CD4-positive, alpha-beta T cell treated with Interleukin-12 subunit alpha and Interleukin-12 subunit beta, for 1 hour (primary cell): ENCODE measurements at regions not wholly inside any gene's neighbourhood (a gene's known extent, or its start where the extent isn't known, plus 50 kb on each side); places are given as distances from the start of the nearest gene placed in this dataset.
"Not testable (repeated sequence)": the region's sequence is repeated elsewhere in the genome, so short reads cannot be mapped to it uniquely, and the experiment has no call there.

Source experiments
- DNase-seq: peaks from one replicate; pipeline ENCODE4 v3.0.0-alpha.2; 2020

DNA sequence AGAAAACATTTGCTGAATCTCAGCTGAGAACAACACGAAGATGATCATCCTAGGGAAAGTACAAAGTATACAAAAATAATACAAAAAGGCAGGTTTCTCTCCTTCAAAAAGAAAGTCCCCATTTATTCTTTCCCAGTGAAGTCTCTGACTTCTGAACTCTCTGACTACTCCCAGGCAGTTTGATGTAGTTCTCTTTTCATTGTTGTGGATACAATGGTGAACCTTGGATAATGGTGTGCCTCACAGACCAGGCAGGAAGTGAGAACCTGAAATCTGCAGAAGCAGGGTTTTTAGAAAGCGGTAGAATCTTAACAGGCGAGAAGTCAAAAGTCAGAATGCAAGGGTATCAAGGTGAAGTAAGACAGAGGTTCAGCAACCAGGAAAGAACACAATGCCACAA, 150.8 kb upstream of the NRP1 start:
- DNase-seq, result no peak

DNA sequence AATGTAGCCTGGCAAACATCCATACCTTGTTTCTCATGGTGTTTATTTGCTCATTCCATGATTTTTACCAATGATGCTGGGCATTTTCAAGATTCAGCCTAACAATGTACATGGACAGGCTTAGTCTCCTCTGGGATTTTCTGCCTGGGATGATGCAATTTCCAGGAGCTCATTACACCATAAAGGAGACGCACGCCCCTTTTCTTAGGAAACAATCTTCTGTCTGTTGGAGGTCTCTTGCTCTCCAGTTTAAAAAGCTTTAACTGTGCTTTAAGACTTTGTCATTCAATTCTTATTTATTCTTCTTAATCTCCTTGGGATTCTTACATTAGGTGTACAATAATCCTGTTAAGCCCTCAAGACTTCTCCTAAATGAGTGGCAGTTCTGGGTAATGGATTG, 150.3 kb upstream of the NRP1 start:
- DNase-seq, result no peak

DNA sequence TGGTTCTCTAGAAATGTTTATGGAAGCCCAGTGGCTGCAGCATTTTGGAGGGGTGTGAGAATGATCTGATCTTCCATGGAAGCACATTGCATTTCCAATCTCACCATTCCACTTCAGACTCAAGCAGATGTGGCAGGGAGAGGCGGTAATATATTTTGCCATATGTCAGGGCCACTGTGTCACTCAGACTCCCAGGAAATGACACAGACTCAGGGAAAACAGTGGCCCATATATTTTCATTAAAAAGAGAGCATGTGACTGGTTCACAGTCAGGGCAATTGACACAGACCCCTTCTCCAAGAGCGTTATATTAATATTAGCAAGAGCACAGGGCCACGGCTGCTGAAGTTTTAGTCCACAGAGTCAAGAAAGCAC, 149.3 kb upstream of the NRP1 start:
- no peak for DNase-seq

DNA sequence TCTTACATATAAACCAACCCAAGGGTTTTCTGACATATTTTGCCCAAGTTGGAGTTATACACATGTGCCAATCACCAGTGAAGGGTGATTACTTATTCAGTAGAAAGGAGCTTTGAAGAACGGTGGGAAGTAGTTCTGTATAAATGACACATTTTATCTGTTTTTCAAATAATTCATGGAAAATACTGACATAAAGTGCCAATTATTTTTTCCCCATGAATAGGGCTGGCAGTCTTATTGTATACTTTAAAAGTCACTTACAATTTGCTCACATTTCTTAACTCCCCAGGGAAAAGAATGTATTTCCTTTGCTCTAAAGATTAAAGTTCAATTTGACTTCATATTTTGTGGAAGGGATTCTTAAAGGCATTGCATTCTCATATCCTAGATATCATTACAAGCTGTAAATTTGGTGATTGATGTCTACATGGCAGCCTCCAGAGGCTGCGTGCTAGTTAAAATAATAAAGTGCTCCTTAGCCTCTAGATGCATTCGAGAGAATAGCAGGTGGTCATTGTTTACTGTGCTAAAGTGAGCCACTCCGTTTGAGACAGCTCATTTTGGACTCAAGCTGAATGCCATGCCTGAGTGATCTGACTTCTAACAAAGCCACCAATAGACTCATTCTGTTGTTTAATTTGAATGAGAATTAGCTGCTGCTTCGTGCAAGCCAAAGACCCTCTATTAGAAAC, 148.8 kb upstream of the NRP1 start:
- no peak for DNase-seq

DNA sequence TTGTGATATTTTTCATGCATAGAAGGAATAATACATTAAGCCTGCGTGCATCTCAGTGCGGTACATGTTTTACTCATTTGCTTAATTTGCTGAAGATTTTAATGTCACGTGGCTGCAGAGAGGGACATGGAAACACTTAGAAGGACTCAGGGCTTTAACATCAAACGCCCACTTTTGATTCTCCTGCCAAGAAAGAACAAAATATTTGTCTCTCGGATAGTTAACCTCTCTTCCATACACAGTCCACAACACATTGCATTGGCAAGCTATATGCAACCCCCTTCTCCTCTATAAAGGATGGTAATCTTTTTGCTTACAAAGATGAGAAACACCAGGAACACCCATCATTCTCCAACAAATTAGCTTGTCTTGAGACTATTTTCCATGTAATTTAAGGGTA, 148.0 kb upstream of the NRP1 start:
- no peak for DNase-seq

DNA sequence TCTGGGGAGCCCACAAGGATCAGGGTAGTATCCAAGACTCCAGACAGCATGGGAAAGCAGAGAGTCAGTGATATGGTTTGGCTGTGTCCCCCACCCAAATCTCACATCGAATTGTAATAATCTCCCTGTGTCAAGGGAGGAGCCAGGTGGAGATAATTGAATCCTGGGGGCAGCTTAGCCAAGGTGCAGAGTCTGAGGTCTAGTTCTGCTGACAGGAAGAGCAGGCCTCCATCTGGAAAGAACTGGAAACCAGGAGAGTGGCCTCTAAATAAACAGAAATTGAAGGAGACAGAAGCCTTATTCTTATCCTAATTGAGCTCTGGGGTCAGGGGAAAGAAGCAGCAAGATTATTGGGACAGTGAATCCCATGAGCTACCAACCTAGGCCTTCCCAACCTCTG, 146.7 kb upstream of the NRP1 start:
- no peak for DNase-seq

DNA sequence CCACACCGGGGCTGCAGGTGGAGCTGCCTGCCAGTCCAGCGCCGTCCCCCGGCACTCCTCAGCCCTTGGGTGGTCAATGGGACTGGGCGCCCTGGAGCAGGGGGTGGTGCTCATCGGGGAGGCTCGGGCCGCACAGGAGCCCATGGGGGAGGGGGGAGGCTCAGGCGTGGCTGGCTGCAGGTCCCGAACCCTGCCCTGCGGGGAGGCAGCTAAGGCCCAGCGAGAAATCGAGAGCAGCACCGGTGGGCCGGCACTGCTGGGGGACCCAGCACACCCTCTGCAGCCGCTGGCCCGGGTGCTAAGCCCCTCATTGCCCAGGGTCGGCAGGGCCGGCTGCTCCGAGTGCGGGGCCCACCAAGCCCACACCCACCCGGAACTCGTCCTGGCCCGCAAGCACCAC, 145.9 kb upstream of the NRP1 start:
- not testable (repeated sequence) for DNase-seq

DNA sequence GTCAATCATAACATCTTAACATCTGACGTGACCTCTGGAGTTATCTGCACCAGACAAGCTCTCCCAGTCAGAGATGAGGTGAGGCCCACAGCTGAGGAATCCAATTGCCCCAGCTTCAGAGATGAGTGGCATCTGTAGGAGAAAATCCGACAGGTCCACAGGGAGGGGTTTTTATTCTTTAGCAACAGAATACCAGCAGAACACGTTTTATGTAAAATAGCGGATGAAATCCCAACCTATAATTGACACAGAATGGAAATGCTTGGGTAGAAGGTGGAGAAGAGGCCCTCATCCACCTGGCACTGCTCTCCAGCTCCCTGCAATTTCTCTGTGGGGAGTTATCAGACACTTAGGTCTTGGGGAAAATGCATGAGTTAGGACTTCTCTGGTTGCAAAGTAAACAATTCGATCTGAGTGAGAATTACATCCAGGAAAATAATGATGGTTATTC, 144.2 kb upstream of the NRP1 start:
- no peak for DNase-seq

DNA sequence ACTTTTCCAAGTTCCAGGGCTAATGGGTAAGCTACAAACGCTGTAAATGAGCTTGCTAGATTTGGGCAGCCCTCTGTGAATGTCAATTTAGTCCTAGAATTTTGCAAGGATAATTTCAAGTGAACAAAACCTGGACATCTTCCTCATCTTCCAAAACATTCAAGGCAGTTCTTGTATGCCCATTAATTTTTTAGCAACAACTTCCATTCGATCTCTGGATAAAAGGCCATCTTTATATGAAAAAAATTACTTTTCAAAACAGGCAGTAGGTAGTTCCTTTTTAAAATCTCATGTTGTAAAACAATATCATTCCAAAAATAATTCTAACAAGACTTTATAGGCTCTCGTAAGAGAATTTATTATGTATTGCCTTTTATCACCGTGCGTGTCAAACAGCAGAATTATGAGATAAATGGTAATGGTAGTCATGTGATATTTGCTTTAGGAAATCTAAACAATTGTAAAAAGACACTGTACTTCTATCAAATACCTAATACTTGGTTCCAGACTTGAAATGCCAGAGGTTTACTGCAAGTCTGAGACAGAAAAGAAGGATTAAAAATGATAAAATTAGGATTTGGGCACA, 143.7 kb upstream of the NRP1 start:
- DNase-seq, result no peak

DNA sequence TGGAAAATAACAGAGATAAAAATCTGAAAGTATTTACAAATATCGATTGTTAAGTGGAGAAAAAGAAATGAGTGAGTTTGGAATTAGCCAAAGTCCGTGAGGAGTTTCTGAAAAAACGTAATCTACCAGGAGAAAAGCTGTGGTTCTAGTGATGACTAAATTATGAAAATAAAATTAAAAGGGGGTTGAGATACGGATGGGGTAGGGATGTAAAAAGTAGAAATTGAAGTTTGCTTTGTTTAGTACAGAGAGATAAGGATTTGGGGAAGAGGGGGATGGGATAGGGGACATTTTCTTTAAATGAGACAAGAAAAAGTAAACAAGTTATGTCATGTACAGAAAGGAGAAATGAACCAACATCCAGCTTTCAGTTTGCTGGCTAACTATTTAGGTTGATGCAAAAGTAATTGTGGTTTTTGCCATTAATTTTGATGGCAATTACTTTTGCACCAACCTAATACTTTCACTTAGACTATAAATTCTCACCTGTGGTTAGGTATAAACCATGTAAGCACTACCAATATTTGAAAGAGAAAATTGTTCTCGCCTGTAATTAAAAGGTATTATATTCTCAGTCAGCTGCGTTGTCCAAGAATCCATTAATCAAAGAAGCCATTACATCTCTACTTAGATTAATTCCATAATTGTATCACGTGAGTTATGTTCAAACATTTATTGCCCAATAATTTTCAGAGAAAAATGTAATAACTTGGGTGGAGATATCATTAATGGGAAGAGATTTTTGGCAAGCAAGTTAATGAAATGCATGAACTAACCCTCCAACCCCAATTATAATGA, 143.0 kb upstream of the NRP1 start:
- DNase-seq, result no peak

DNA sequence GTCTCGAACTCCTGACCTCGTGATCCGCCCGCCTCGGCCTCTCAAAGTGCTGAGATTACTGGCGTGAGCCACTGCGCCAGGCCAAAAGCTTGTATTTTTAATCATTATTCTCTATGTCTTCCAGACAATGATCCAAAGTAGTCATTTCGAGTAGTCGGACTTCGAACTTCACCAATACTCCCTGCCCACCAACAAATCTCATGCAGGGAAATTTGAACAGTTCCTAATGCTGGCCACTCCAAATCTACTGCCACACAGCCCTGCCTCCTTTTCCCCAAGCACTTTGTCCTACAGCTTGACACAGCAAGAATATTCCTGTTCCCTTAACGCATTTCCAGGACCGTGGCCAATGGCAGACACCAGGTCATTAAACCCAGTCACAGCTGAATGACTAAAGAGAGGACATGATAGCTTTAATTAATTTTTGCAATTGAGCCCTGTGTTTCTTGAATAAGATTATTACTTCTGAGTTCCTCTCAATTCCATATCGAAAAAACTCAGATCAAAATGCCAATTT, 142.3 kb upstream of the NRP1 start:
- no peak for DNase-seq

DNA sequence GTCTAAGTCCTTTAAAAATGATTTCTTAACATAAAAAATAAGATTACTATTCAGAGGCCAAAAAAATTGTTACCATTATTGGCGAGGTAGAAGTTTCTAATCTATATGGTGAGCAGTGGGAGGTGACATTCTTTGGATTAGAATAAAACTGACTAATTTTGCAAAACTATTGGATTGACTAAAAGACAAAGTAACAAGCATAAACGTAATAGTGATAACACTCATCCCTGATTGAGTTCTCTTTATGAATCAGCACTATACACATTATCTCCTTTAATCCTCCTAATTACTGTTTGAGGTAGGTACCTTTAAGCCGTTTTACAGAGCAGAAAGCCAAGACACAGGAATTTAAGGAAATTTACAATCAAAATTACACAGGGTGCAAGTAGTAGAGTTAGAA, 139.2 kb upstream of the NRP1 start:
- DNase-seq, result no peak

DNA sequence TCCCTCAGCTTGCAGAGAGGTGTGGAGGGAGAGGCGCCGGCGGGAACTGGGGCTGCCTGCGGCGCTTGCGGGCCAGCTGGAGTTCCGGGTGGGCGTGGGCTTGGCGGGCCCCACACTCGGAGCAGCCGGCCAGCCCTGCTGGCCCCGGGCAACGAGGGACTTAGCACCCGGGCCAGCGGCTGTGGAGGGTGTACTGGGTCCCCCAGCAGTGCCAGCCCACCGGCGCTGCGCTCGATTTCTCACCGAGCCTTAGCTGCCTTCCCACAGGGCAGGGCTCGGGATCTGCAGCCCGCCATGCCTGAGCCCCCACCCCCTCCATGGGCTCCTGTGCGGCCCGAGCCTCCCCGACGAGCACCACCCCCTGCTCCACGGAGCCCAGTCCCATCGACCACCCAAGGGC, 133.5 kb upstream of the NRP1 start:
- not testable (repeated sequence) for DNase-seq

DNA sequence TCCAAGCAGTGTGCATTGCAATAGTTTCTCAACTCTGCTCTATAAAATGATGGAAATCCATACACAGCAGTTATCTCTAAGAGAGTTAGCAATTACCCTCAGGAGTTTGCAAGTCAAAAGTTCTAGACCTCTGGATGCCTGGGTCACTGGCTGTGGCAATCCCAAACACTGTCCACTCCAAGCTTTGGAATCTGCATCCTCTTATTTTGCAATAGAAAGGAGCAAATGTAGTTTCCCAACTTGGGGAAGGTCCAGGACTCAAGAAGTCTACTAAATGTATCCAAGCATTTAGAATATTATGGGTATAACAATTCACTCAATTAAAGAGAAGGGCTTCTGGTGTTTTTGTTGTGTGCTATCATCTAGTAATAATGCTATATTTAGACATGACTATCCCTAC, 131.3 kb upstream of the NRP1 start:
- DNase-seq, result no peak

DNA sequence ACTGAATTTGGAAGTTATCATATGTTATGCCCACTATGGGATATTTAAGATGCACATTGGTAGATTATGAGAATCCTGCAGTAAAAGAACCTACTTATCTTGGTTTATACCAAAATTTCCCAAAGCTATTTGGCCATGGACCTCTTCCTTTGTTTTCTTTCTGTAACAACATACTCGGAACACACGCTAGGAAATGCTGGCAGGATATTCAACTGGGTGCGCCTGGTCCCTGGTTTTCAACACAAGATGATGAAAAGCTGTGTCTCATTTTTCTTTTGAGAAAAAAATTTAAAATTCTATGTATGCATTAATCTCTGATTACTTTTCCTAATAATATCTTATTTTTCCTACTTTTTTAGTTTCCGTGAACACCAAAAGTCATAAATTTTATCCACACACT, 128.5 kb upstream of the NRP1 start:
- DNase-seq, result no peak

DNA sequence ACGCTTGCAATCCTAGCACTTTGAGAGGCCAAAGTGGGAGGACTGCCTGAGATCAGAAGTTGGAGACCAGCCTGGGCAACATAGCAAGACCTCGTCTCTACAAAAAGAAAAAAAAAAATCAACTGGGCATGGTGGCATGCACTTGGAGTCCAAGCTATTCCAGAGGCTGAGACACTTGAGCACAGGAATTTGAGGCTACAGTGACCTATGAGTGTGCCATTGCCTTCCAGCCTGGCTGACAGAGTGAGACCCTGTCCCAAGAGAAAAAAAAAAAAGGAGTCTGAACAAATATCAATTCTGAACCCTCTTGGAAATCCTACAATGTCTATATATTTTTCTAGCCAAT, 126.8 kb upstream of the NRP1 start:
- DNase-seq, result no peak

DNA sequence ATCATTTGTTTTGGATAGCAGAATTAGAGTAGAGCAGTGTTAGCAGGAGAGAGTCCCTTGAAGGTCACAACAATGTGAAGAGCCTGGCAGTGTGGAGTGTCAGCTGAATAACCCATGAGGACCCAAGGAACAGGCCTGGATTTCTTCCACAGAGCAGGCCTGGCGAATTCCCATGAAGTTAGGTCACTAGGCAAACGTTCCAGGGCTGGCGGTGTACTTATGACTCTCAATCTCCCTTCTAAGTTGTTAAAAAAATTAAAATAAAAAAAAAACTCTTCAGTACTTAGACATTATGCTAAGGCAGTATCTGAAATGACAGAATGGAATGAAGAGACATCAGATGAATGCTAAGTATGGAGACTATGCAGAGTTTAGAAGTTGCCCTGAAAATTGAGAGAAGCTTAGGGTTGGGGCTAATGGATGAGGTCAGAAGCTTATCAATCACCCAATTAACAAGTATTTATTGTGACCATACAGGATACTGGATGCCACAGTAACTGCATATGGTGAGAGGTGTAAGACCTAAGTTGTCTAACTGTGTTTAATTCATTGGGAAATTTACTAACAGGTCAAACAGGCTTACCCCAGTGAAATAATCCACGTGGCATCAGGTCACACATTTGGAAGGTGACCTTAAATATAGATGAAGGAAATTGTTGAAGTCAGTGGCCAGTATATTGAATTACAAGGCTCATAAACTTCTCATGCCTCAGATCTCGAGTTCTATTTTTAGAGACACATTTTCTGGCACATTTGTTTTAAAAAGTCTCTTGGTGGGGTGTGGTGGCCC, 126.2 kb upstream of the NRP1 start:
- no peak for DNase-seq

DNA sequence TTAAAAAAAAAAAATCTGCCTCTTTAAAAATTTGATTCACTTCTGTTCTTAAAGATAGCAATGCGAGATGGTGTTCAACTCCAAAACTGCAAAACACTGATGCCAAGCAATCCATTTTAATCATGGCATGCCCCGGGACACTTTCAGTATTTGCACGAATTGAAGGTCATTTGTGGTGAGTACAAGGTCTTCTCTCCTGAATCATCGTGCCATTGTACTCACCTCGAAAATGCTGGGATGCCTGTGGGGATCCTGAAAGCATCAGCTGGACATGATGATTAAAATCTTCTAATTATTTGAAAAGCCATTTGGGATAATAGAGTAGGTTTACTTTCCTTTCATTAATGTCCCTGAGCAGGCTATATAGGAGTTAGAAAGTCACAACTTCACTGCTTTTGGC, 125.1 kb upstream of the NRP1 start:
- no peak for DNase-seq

DNA sequence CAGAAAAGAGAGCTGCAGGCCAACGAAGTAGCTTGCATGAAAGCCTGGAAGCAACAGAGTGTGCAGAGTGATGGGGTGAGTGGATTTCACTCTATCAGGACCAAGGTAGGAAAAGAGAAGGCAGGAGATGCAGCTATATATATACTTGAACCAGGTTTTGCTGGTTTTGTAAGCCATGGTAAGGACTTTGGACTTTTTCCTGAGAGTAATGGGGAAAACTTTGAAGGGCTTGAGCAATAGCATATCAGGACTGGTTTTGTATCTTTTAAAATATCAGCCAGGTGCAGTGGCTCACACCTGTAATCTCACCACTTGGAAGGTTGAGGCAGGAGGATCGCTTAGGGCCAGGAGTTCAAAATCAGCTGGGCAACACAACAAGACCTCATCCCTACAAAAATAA, 120.6 kb upstream of the NRP1 start:
- no peak for DNase-seq

DNA sequence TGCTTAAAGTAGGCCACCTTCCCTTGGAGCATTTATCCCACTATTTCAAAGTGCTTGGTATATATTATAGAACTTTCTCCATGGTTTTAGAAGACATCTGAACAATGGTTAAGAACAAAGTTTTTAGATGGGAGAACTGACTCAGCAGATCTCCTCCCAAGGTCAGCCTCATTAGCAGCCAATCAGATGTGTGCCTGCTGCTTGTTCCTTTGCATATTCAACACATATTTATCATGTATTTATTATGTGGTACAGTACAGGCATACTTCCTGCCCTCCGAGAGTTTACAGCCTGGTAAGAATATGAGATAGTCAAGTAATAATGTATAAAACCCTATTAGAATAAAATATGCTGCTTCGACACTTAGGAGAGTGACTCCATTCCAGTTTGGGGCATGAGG, 120.1 kb upstream of the NRP1 start:
- DNase-seq, result no peak

DNA sequence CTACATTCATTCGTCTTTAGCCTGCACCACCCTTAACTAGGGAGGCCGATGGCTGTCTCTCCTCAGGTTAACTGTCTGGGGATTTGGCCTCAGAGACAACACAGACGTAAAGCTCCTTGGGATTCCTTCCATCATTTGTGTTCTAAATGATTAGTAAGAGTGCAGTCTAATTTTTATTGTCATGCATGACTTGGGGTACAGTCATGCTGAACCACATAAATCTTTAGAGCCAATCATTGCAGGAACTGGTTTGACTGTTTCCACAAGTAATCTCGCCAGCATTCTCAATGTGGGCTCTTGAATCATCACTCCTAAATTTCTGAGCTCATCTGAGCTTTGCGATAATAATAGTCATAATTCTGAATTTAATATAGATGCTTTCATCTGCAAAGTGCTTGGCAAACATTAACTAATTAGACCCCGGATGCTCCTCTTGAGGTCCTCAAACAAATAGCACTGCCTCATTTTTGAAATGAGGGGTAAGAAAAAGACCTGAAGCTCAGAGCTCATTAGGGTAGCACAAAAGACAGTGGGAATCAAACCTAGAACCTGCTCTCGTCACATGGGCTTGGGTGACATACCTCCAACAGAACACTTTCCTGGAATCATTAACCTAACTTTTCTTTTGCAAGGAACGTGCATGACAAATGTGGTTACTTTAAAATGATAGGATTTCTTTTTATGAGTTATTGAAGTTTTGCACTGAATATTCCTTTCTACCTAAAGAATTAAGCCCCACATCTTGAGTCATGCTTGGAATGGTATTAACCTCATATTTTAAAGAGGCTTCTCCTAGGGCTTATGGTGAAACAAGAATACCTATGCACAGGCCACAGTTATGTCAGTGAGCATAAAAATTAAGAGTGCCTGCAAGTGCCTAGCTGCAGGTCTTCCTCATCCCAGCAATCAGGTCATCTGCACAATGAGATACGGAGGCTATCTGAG, 118.9 kb upstream of the NRP1 start:
- DNase-seq, result no peak

DNA sequence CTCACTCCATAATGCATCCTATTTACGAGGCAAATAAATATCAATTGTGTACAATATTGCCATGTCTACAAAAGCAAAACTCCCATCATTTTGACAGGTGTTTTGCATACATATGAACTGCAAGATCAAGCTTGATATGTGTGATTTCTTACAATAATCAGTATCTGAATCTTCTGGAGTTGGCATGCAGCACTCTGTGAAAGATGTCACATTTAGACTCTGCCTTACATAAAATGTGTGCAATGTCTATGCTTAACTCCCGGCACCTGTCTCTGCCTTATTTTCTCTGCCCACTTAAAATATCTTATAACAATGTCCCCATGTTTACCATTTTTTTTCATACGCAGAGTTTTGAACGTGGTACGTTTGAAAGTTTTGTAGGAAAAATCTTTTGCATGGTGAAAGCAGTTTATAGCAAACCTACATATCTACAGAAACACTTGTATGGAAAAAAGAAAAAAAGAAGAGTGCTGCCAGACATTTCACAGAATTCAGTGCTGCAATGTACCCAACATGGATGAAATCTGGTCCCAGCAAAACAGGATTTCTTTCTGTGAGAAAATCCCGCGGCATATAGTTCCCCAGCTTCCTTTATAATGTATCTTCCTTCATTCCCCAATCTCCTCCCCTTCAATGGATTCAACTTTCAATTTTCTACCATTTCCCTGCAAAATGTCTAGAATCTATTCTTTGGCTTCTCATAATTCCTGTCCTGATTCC, 114.1 kb upstream of the NRP1 start:
- DNase-seq, result no peak
